Stimulated activated naive CD8-positive, alpha-beta T cell treated with anti-CD3 and anti-CD28 coated beads, Interleukin-15, Interleukin-2, amounts not matched to agents 100 U/mL and 50 U/mL, for 24 hours (primary cell): ENCODE measurements at regions not wholly inside any gene's neighbourhood (a gene's known extent, or its start where the extent isn't known, plus 50 kb on each side); places are given as distances from the start of the nearest gene placed in this dataset.
A peak's percentile ranks its signal among the peaks of the same experiment; 100 is the strongest.

Experiments used
- ATAC-seq: fragments of 150-1000 bp; cut with Tn5 transposase; one replicate; pipeline ENCODE4 v1.10.0; 2021
- DNase-seq: peaks from one replicate; pipeline ENCODE4 v3.0.0; 2021

GRCh38 chr2:107320881-107321280 lies 434.9 kb upstream of the ST6GAL2 start:
- ATAC-seq (no peak), DNase-seq (no peak)

GRCh38 chr2:107322416-107322815 lies 436.4 kb upstream of the ST6GAL2 start:
- ATAC-seq: no peak
- DNase-seq: no peak

- DNase-seq (no peak), ATAC-seq (no peak)
Observed at GRCh38 chr2:107323946-107324565, 438.1 kb upstream of the ST6GAL2 start.

GRCh38 chr2:107325981-107326786 lies 440.2 kb upstream of the ST6GAL2 start:
- ATAC-seq (no peak), DNase-seq (no peak)

- no peak for DNase-seq
- no peak for ATAC-seq
Observed at GRCh38 chr2:107334306-107334705, 448.3 kb upstream of the ST6GAL2 start.

GRCh38 chr2:107336526-107336925 lies 450.6 kb upstream of the ST6GAL2 start:
- DNase-seq (no peak), ATAC-seq (no peak)

GRCh38 chr2:107337209-107337898 lies 451.4 kb upstream of the ST6GAL2 start:
- DNase-seq (no peak), ATAC-seq (no peak)

GRCh38 chr2:107338059-107338458 lies 452.1 kb upstream of the ST6GAL2 start:
- ATAC-seq (no peak), DNase-seq (no peak)

- DNase-seq (no peak), ATAC-seq (no peak)
Observed at GRCh38 chr2:107338571-107338970, 452.6 kb upstream of the ST6GAL2 start.

GRCh38 chr2:107340955-107341354 lies 455.0 kb upstream of the ST6GAL2 start:
- ATAC-seq (no peak), DNase-seq (no peak)

- ATAC-seq (no peak), DNase-seq (no peak)
Observed at GRCh38 chr2:107349329-107349728, 463.4 kb upstream of the ST6GAL2 start.

GRCh38 chr2:107354175-107354574 lies 468.2 kb upstream of the ST6GAL2 start:
- DNase-seq: no peak
- no peak for ATAC-seq

- DNase-seq: no peak
- ATAC-seq: no peak
Observed at GRCh38 chr2:107358362-107358761, 468.3 kb upstream of the RGPD4 start.

- DNase-seq (no peak), ATAC-seq (no peak)
Observed at GRCh38 chr2:107359021-107359420, 467.7 kb upstream of the RGPD4 start.

- ATAC-seq: no peak
- no peak for DNase-seq
Observed at GRCh38 chr2:107361751-107362381, 464.8 kb upstream of the RGPD4 start.

GRCh38 chr2:107362993-107363392 lies 463.7 kb upstream of the RGPD4 start:
- no peak for DNase-seq

GRCh38 chr2:107363806-107364205 lies 462.9 kb upstream of the RGPD4 start:
- no peak for DNase-seq
- ATAC-seq: no peak

More at GRCh38 chr2:107362993-107363392, 463.7 kb upstream of the RGPD4 start:
- no peak for ATAC-seq

GRCh38 chr2:107364361-107364950 lies 462.2 kb upstream of the RGPD4 start:
- ATAC-seq: peak; percentile 14
- DNase-seq: no peak

GRCh38 chr2:107374249-107374648 lies 452.4 kb upstream of the RGPD4 start:
- no peak for DNase-seq
- no peak for ATAC-seq

- no peak for DNase-seq
Observed at GRCh38 chr2:107376909-107377308, 449.8 kb upstream of the RGPD4 start.

GRCh38 chr2:107380912-107381311 lies 445.8 kb upstream of the RGPD4 start:
- no peak for ATAC-seq

More at GRCh38 chr2:107376909-107377308, 449.8 kb upstream of the RGPD4 start:
- ATAC-seq: no peak

GRCh38 chr2:107383691-107384090 lies 443.0 kb upstream of the RGPD4 start:
- ATAC-seq: no peak
- no peak for DNase-seq

More at GRCh38 chr2:107380912-107381311, 445.8 kb upstream of the RGPD4 start:
- no peak for DNase-seq
